ENCODE measurements at regions not wholly inside any gene's neighbourhood (a gene's known extent, or its start where the extent isn't known, plus 50 kb on each side); places are given as distances from the start of the nearest gene placed in this dataset.
A peak's percentile ranks its signal among the peaks of the same experiment; 100 is the strongest.

GRCh38 chr9:88747768-88748167, 212.8 kb downstream of the NXNL2 start:
- no peak overlapping the region for H3K4me3 ChIP-seq (ENCODE audit: low read depth, low read length)
- DNase-seq (ENCODE audit: low read depth): peak; percentile 70
- no peak for TF ChIP-seq CTCF (IDR thresholded peaks at IDR 0.05; ENCODE audit: control insufficient read depth, extremely low read depth, insufficient read depth)

- no peak for DNase-seq (ENCODE audit: low read depth)
- H3K4me3 ChIP-seq (ENCODE audit: low read depth, low read length): no peak overlapping the region
- no peak for TF ChIP-seq CTCF (IDR thresholded peaks at IDR 0.05; ENCODE audit: control insufficient read depth, extremely low read depth, insufficient read depth)
Measured at GRCh38 chr9:88748566-88749261, 213.7 kb downstream of the NXNL2 start.

- TF ChIP-seq CTCF (IDR thresholded peaks at IDR 0.05; ENCODE audit: control insufficient read depth, extremely low read depth, insufficient read depth): no peak
- DNase-seq (ENCODE audit: low read depth): no peak
- H3K4me3 ChIP-seq (ENCODE audit: low read depth, low read length): no peak overlapping the region
Measured at GRCh38 chr9:88749420-88749819, 214.4 kb downstream of the NXNL2 start.

- no peak overlapping the region for H3K4me3 ChIP-seq (ENCODE audit: low read depth, low read length)
- no peak for TF ChIP-seq CTCF (IDR thresholded peaks at IDR 0.05; ENCODE audit: control insufficient read depth, extremely low read depth, insufficient read depth)
- DNase-seq (ENCODE audit: low read depth): no peak
Measured at GRCh38 chr9:88750832-88751360, 215.9 kb downstream of the NXNL2 start.

- DNase-seq (ENCODE audit: low read depth): no peak
- no peak for TF ChIP-seq CTCF (IDR thresholded peaks at IDR 0.05; ENCODE audit: control insufficient read depth, extremely low read depth, insufficient read depth)
- H3K4me3 ChIP-seq (ENCODE audit: low read depth, low read length): no peak overlapping the region
Measured at GRCh38 chr9:88751781-88752180, 216.8 kb downstream of the NXNL2 start.

GRCh38 chr9:88753691-88754367, 218.9 kb downstream of the NXNL2 start:
- no peak for DNase-seq (ENCODE audit: low read depth)
- no peak for TF ChIP-seq CTCF (IDR thresholded peaks at IDR 0.05; ENCODE audit: control insufficient read depth, extremely low read depth, insufficient read depth)
- H3K4me3 ChIP-seq (ENCODE audit: low read depth, low read length): no peak overlapping the region
